Right lobe of liver (tissue), 4 donors: ENCODE measurements at regions not wholly inside any gene's neighbourhood (a gene's known extent, or its start where the extent isn't known, plus 50 kb on each side); places are given as distances from the start of the nearest gene placed in this dataset.

Experiments
- POLR2A ChIP-seq: fragments of 450-650 bp; IDR thresholded peaks from one replicate; pipeline ENCODE4 v1.6.1; 2017; ENCODE audit warnings: antibody characterized with exemption, mild to moderate bottlenecking
- TF ChIP-seq, protein P1 (sequence below), 4 donors: fragments of 200-600 bp in 3 of 4; fragments of 450-650 bp in 1 of 4; IDR thresholded peaks; one replicate each; pipeline versions ENCODE4 v1.5.1 to v1.8.0; 2016 to 2022; ENCODE audit warnings: antibody characterized with exemption in 4 of 4, mild to moderate bottlenecking in 2 of 4
- donor health status: DM: no; HTN: no; CAD: no.
- donor health status: DM: no; HTN: no; CAD: no.
- donor health status: DM: no; HTN: yes; CAD: no.

GRCh38 chr12:111014547-111014946 is 94.2 kb upstream of the MYL2 start:
- TF ChIP-seq, protein P1, sequence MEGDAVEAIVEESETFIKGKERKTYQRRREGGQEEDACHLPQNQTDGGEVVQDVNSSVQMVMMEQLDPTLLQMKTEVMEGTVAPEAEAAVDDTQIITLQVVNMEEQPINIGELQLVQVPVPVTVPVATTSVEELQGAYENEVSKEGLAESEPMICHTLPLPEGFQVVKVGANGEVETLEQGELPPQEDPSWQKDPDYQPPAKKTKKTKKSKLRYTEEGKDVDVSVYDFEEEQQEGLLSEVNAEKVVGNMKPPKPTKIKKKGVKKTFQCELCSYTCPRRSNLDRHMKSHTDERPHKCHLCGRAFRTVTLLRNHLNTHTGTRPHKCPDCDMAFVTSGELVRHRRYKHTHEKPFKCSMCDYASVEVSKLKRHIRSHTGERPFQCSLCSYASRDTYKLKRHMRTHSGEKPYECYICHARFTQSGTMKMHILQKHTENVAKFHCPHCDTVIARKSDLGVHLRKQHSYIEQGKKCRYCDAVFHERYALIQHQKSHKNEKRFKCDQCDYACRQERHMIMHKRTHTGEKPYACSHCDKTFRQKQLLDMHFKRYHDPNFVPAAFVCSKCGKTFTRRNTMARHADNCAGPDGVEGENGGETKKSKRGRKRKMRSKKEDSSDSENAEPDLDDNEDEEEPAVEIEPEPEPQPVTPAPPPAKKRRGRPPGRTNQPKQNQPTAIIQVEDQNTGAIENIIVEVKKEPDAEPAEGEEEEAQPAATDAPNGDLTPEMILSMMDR (IDR thresholded peaks at IDR 0.05), result no peak
- no peak for TF ChIP-seq POLR2A
